ENCODE measurements at regions not wholly inside any gene's neighbourhood (a gene's known extent, or its start where the extent isn't known, plus 50 kb on each side); places are given as distances from the start of the nearest gene placed in this dataset.

DNA sequence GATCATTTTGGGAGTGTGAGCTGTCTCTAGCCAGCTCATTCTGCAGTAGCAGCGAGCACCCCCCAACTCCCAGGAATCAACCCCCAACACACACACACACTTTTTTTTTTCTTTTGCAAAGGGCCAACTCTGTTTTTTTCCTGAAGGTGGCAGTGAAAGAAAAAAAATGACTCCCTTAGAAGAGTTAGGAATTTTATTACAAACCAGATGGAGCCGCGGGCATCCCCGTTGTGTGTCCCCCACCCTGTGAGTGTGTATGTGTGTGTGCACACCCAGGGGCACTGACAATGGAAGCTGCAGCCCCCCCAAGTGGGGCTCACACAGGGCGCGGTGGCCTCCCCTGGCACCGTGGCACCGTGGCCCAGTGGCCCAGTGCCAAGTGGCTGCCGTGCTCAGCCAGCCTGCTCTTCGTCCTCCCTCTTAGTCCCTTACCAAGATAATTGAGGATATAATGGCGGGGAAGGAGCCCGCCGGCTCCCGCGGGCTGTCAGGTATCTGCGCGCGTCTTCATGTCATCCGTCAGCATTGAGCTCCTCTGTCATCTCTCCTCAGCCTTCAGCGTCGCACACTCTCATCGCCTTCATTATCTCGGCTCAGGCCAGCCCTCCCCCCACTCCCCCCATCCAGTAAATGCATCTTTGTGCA is 314.1 kb downstream of the ZNF536 start:
- intact Hi-C loops (cut with micrococcal nuclease), result no loop called here
- TF ChIP-seq CTCF (IDR thresholded peaks at IDR 0.05), result no peak

DNA sequence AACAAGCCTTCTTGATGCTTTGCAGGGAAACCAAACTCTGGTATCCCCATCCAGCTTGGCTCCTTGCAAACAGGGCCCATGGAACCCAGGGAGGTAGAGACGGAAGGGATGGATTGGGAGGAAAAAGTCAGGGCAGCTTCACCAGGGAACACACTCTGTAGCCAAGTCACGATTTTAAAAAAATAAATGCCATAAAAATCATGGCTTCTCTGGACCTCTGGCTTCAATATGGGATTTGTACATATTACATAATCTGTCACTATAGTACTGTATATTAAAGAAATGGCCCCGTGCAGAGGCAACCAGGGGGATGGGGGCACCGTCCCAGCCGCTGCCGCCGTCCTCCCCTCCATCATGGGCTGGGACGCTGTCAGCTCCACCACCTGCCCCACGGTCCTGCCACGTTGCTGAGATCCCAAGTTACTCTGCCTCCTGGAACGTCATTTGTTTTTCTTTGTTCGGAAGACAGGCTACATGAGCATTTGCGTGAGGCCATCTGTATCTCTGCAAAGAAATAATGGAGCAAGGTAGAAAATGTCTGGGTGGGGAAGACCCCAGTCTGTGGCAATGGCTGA is 313.3 kb downstream of the ZNF536 start:
- intact Hi-C loops (cut with micrococcal nuclease), result no loop called here
- peaks cover 27 to 40% (median 36%) of the 10 kb centered on the region in 3 donors for H3K27me3 Mint-ChIP-seq (ENCODE audit: low read depth in 3 of 3)

More for the DNA sequence above, 314.1 kb downstream of the ZNF536 start:
- no peaks in the 10 kb centered on the region for H3K9me3 Mint-ChIP-seq
- no peak overlapping the region for H3K4me3 Mint-ChIP-seq
- no peak overlapping the region for H2AFZ ChIP-seq (ENCODE audit: insufficient read depth, low read depth, low read length, poor library complexity, severe bottlenecking)
- H4K20me1 ChIP-seq (ENCODE audit: insufficient read depth, low read length), result no peaks in the 10 kb centered on the region
- no peaks in the 10 kb centered on the region for H3K36me3 Mint-ChIP-seq
- no peak overlapping the region for H3K9ac ChIP-seq (ENCODE audit: insufficient read depth, low read length, poor library complexity, severe bottlenecking)
- H3K36me3 ChIP-seq (replicated peaks in 1 of 2; ENCODE audit: control insufficient read depth in 1 of 2, insufficient read depth in 2 of 2, low read length in 2 of 2), result no peaks in the 10 kb centered on the region
- DNase-seq, result no peak
- peak overlapping the region in 1 of 7 donors; percentile 39 for H3K27ac Mint-ChIP-seq
- H3K4me1 ChIP-seq (ENCODE audit: control insufficient read depth in 1 of 2, insufficient read depth in 2 of 2, low read length in 2 of 2), result peaks cover 0 to 4% of the 10 kb centered on the region in 2 donors
- peaks cover 0 to 24% of the 10 kb centered on the region in 2 donors for H3K27me3 ChIP-seq (ENCODE audit: control insufficient read depth in 2 of 2, insufficient read depth in 2 of 2, low read length in 2 of 2)
- H3K4me1 Mint-ChIP-seq, result peaks cover 3% of the 10 kb centered on the region
- H3K4me3 ChIP-seq (replicated peaks in 1 of 3; ENCODE audit: low read depth in 2 of 3, low read length in 3 of 3), result no peak overlapping the region
- no peak overlapping the region for H3K4me2 ChIP-seq (replicated peaks; ENCODE audit: extremely low read depth, low read length, poor library complexity, severe bottlenecking)
- 99% methylated on average over 10 of the region's 23 CpGs for WGBS (ENCODE audit: insufficient coverage)
- H3K9me3 ChIP-seq (replicated peaks in 1 of 2; ENCODE audit: control insufficient read depth in 1 of 2, insufficient read depth in 1 of 2, low read length in 2 of 2), result no peaks in the 10 kb centered on the region
- no peaks in the 10 kb centered on the region for H3K79me2 ChIP-seq (ENCODE audit: insufficient read depth, low read length)
- peaks cover 31 to 46% (median 39%) of the 10 kb centered on the region in 3 donors for H3K27me3 Mint-ChIP-seq (ENCODE audit: low read depth in 3 of 3)
- H3K27ac ChIP-seq (ENCODE audit: low read depth in 1 of 2, low read length in 2 of 2), result no peak overlapping the region

More for the DNA sequence above, 313.3 kb downstream of the ZNF536 start:
- no peak overlapping the region for H3K27ac ChIP-seq (ENCODE audit: low read depth in 1 of 2, low read length in 2 of 2)
- H3K27me3 ChIP-seq (ENCODE audit: control insufficient read depth in 2 of 2, insufficient read depth in 2 of 2, low read length in 2 of 2), result peaks cover 0 to 17% of the 10 kb centered on the region in 2 donors
- Mint-ChIP-seq H3K9me3 (no peaks in the 10 kb centered on the region), H3K4me1 (peaks cover 3% of the 10 kb centered on the region), H3K4me3 (no peak overlapping the region), H3K36me3 (no peaks in the 10 kb centered on the region), H3K27ac (no peak overlapping the region)
- no peaks in the 10 kb centered on the region for H3K36me3 ChIP-seq (replicated peaks in 1 of 2; ENCODE audit: control insufficient read depth in 1 of 2, insufficient read depth in 2 of 2, low read length in 2 of 2)
- no peak overlapping the region for H3K9ac ChIP-seq (ENCODE audit: insufficient read depth, low read length, poor library complexity, severe bottlenecking)
- H4K20me1 ChIP-seq (ENCODE audit: insufficient read depth, low read length), result no peaks in the 10 kb centered on the region
- H3K4me3 ChIP-seq (replicated peaks in 1 of 3; ENCODE audit: low read depth in 2 of 3, low read length in 3 of 3), result no peak overlapping the region
- no peak for DNase-seq
- TF ChIP-seq CTCF (IDR thresholded peaks at IDR 0.05), result no peak
- no peaks in the 10 kb centered on the region for H3K79me2 ChIP-seq (ENCODE audit: insufficient read depth, low read length)
- WGBS (ENCODE audit: insufficient coverage), result 89% methylated on average over 10 of the region's 13 CpGs
- H3K4me2 ChIP-seq (replicated peaks; ENCODE audit: extremely low read depth, low read length, poor library complexity, severe bottlenecking), result no peak overlapping the region
- H2AFZ ChIP-seq (ENCODE audit: insufficient read depth, low read depth, low read length, poor library complexity, severe bottlenecking), result no peak overlapping the region
- H3K9me3 ChIP-seq (replicated peaks in 1 of 2; ENCODE audit: control insufficient read depth in 1 of 2, insufficient read depth in 1 of 2, low read length in 2 of 2), result no peaks in the 10 kb centered on the region
- H3K4me1 ChIP-seq (ENCODE audit: control insufficient read depth in 1 of 2, insufficient read depth in 2 of 2, low read length in 2 of 2), result peaks cover 0 to 4% of the 10 kb centered on the region in 2 donors
